ENCODE measurements at regions not wholly inside any gene's neighbourhood (a gene's known extent, or its start where the extent isn't known, plus 50 kb on each side); places are given as distances from the start of the nearest gene placed in this dataset.

GRCh38 chr5:8930021-8930420, 615.9 kb downstream of the SEMA5A start:
- DNase-seq = no peak

- DNase-seq = no peak
These were observed 611.4 kb downstream of the SEMA5A start for GRCh38 chr5:8934455-8934854.

- DNase-seq = no peak
These were observed 604.9 kb downstream of the SEMA5A start for GRCh38 chr5:8940934-8941333.

GRCh38 chr5:8943301-8943700, 602.6 kb downstream of the SEMA5A start:
- no peak for DNase-seq

- no peak for DNase-seq
These were observed 601.9 kb downstream of the SEMA5A start for GRCh38 chr5:8944005-8944404.

- no peak for DNase-seq
These were observed 599.9 kb downstream of the SEMA5A start for GRCh38 chr5:8945972-8946371.

- DNase-seq = no peak
These were observed 596.0 kb downstream of the SEMA5A start for GRCh38 chr5:8949908-8950307.

GRCh38 chr5:8952147-8952546, 593.7 kb downstream of the SEMA5A start:
- DNase-seq = no peak

GRCh38 chr5:8953016-8953415, 592.9 kb downstream of the SEMA5A start:
- no peak for DNase-seq

GRCh38 chr5:8953911-8954438, 591.9 kb downstream of the SEMA5A start:
- no peak for DNase-seq

- no peak for DNase-seq
These were observed 591.1 kb downstream of the SEMA5A start for GRCh38 chr5:8954801-8955200.

- DNase-seq = no peak
These were observed 589.2 kb downstream of the SEMA5A start for GRCh38 chr5:8956659-8957058.

GRCh38 chr5:8958602-8959001, 587.3 kb downstream of the SEMA5A start:
- DNase-seq = no peak

- DNase-seq = no peak
These were observed 584.7 kb downstream of the SEMA5A start for GRCh38 chr5:8961219-8961618.

- DNase-seq = no peak
These were observed 583.9 kb downstream of the SEMA5A start for GRCh38 chr5:8961956-8962355.

- no peak for DNase-seq
These were observed 564.9 kb downstream of the SEMA5A start for GRCh38 chr5:8981016-8981415.

GRCh38 chr5:8981496-8981895, 564.4 kb downstream of the SEMA5A start:
- DNase-seq = no peak

GRCh38 chr5:8984386-8984785, 561.5 kb downstream of the SEMA5A start:
- DNase-seq = no peak

Measured in suppressor macrophage (primary cell).